ENCODE measurements at regions not wholly inside any gene's neighbourhood (a gene's known extent, or its start where the extent isn't known, plus 50 kb on each side); places are given as distances from the start of the nearest gene placed in this dataset.

- TF ChIP-seq CTCF (IDR thresholded peaks at IDR 0.05; ENCODE audit: low read depth, low read length, poor library complexity, severe bottlenecking) (no peak), EZH2phosphoT487 (IDR thresholded peaks at IDR 0.05; ENCODE audit: borderline replicate concordance, low read length) (no peak)
Measured at GRCh38 chr19:31781542-31781941, 432.3 kb upstream of the TSHZ3 start.
